ENCODE measurements at regions not wholly inside any gene's neighbourhood (a gene's known extent, or its start where the extent isn't known, plus 50 kb on each side); places are given as distances from the start of the nearest gene placed in this dataset.

GRCh38 chr2:83661711-83662110 is 797.4 kb downstream of the SUCLG1 start:
- Mint-ChIP-seq H3K4me1 (ENCODE audit: low read depth) (no peaks in the 10 kb centered on the region), H3K27me3 (no peaks in the 10 kb centered on the region), H3K27ac (no peak overlapping the region), H3K36me3 (ENCODE audit: low read depth) (no peaks in the 10 kb centered on the region), H3K4me3 (no peak overlapping the region), H3K9me3 (peaks cover 2% of the 10 kb centered on the region)
- no peak for DNase-seq

GRCh38 chr2:83654091-83654611 is 804.9 kb downstream of the SUCLG1 start:
- no peak overlapping the region for H3K27ac Mint-ChIP-seq
- no peak for DNase-seq
- H3K4me3 Mint-ChIP-seq = no peak overlapping the region
- H3K27me3 Mint-ChIP-seq = no peaks in the 10 kb centered on the region
- H3K4me1 Mint-ChIP-seq (ENCODE audit: low read depth) = no peaks in the 10 kb centered on the region
- H3K36me3 Mint-ChIP-seq (ENCODE audit: low read depth) = no peaks in the 10 kb centered on the region
- peaks cover 4% of the 10 kb centered on the region for H3K9me3 Mint-ChIP-seq

- H3K36me3 Mint-ChIP-seq (ENCODE audit: low read depth) = no peaks in the 10 kb centered on the region
- H3K27ac Mint-ChIP-seq = no peak overlapping the region
These were observed 808.2 kb downstream of the SUCLG1 start for GRCh38 chr2:83650898-83651297.

GRCh38 chr2:83650161-83650560 is 808.9 kb downstream of the SUCLG1 start:
- no peak for DNase-seq
- Mint-ChIP-seq H3K27ac (no peak overlapping the region), H3K4me1 (ENCODE audit: low read depth) (no peaks in the 10 kb centered on the region), H3K4me3 (no peak overlapping the region), H3K27me3 (no peaks in the 10 kb centered on the region), H3K36me3 (ENCODE audit: low read depth) (no peaks in the 10 kb centered on the region), H3K9me3 (peaks cover 4% of the 10 kb centered on the region)

More at GRCh38 chr2:83650898-83651297, 808.2 kb downstream of the SUCLG1 start:
- Mint-ChIP-seq H3K4me3 (no peak overlapping the region), H3K9me3 (peaks cover 4% of the 10 kb centered on the region), H3K4me1 (ENCODE audit: low read depth) (no peaks in the 10 kb centered on the region), H3K27me3 (no peaks in the 10 kb centered on the region)
- DNase-seq = no peak

- no peaks in the 10 kb centered on the region for H3K9me3 Mint-ChIP-seq
- H3K4me1 Mint-ChIP-seq (ENCODE audit: low read depth) = no peaks in the 10 kb centered on the region
- H3K36me3 Mint-ChIP-seq (ENCODE audit: low read depth) = no peaks in the 10 kb centered on the region
- no peak overlapping the region for H3K27ac Mint-ChIP-seq
- no peaks in the 10 kb centered on the region for H3K27me3 Mint-ChIP-seq
- H3K4me3 Mint-ChIP-seq = no peak overlapping the region
- no peak for DNase-seq
These were observed 818.6 kb downstream of the SUCLG1 start for GRCh38 chr2:83640506-83640905.

GRCh38 chr2:83633423-83633822 is 825.7 kb downstream of the SUCLG1 start:
- no peaks in the 10 kb centered on the region for H3K36me3 Mint-ChIP-seq (ENCODE audit: low read depth)
- no peaks in the 10 kb centered on the region for H3K27me3 Mint-ChIP-seq
- no peak overlapping the region for H3K27ac Mint-ChIP-seq
- H3K4me3 Mint-ChIP-seq = no peak overlapping the region
- H3K4me1 Mint-ChIP-seq (ENCODE audit: low read depth) = no peaks in the 10 kb centered on the region
- DNase-seq = no peak
- peaks cover 4% of the 10 kb centered on the region for H3K9me3 Mint-ChIP-seq

- Mint-ChIP-seq H3K9me3 (peaks cover 5% of the 10 kb centered on the region), H3K4me3 (no peak overlapping the region), H3K4me1 (ENCODE audit: low read depth) (no peaks in the 10 kb centered on the region), H3K27ac (no peak overlapping the region), H3K36me3 (ENCODE audit: low read depth) (no peaks in the 10 kb centered on the region), H3K27me3 (no peaks in the 10 kb centered on the region)
- DNase-seq = no peak
These were observed 828.7 kb downstream of the SUCLG1 start for GRCh38 chr2:83630351-83630750.

GRCh38 chr2:83615511-83615910 is 843.6 kb downstream of the SUCLG1 start:
- no peak for DNase-seq
- H3K27me3 Mint-ChIP-seq = no peaks in the 10 kb centered on the region
- H3K36me3 Mint-ChIP-seq (ENCODE audit: low read depth) = no peaks in the 10 kb centered on the region
- peaks cover 7% of the 10 kb centered on the region for H3K9me3 Mint-ChIP-seq
- no peak overlapping the region for H3K27ac Mint-ChIP-seq
- H3K4me1 Mint-ChIP-seq (ENCODE audit: low read depth) = no peaks in the 10 kb centered on the region
- no peak overlapping the region for H3K4me3 Mint-ChIP-seq

- Mint-ChIP-seq H3K9me3 (peaks cover 9% of the 10 kb centered on the region), H3K27ac (no peak overlapping the region), H3K4me1 (ENCODE audit: low read depth) (no peaks in the 10 kb centered on the region), H3K36me3 (ENCODE audit: low read depth) (no peaks in the 10 kb centered on the region), H3K4me3 (no peak overlapping the region), H3K27me3 (no peaks in the 10 kb centered on the region)
- no peak for DNase-seq
These were observed 845.9 kb downstream of the SUCLG1 start for GRCh38 chr2:83613178-83613577.

GRCh38 chr2:83602753-83603152 is 856.3 kb downstream of the SUCLG1 start:
- Mint-ChIP-seq H3K27ac (no peak overlapping the region), H3K27me3 (no peaks in the 10 kb centered on the region), H3K9me3 (peaks cover 10% of the 10 kb centered on the region), H3K36me3 (ENCODE audit: low read depth) (no peaks in the 10 kb centered on the region), H3K4me3 (no peak overlapping the region), H3K4me1 (ENCODE audit: low read depth) (no peaks in the 10 kb centered on the region)
- DNase-seq = no peak

GRCh38 chr2:83596592-83597282 is 862.3 kb downstream of the SUCLG1 start:
- no peak overlapping the region for H3K4me3 Mint-ChIP-seq
- H3K27me3 Mint-ChIP-seq = no peaks in the 10 kb centered on the region
- H3K4me1 Mint-ChIP-seq (ENCODE audit: low read depth) = no peaks in the 10 kb centered on the region
- peaks cover 7% of the 10 kb centered on the region for H3K9me3 Mint-ChIP-seq
- DNase-seq = no peak
- no peak overlapping the region for H3K27ac Mint-ChIP-seq
- H3K36me3 Mint-ChIP-seq (ENCODE audit: low read depth) = no peaks in the 10 kb centered on the region

GRCh38 chr2:83595926-83596325 is 863.2 kb downstream of the SUCLG1 start:
- Mint-ChIP-seq H3K9me3 (peaks cover 7% of the 10 kb centered on the region), H3K4me1 (ENCODE audit: low read depth) (no peaks in the 10 kb centered on the region), H3K36me3 (ENCODE audit: low read depth) (no peaks in the 10 kb centered on the region), H3K4me3 (no peak overlapping the region), H3K27me3 (no peaks in the 10 kb centered on the region), H3K27ac (no peak overlapping the region)
- no peak for DNase-seq

- Mint-ChIP-seq H3K36me3 (ENCODE audit: low read depth) (no peaks in the 10 kb centered on the region), H3K27me3 (no peaks in the 10 kb centered on the region), H3K4me1 (ENCODE audit: low read depth) (no peaks in the 10 kb centered on the region), H3K9me3 (peaks cover 7% of the 10 kb centered on the region), H3K4me3 (no peak overlapping the region), H3K27ac (no peak overlapping the region)
- DNase-seq = no peak
These were observed 863.9 kb downstream of the SUCLG1 start for GRCh38 chr2:83595121-83595690.

GRCh38 chr2:83594241-83595120 is 864.6 kb downstream of the SUCLG1 start:
- Mint-ChIP-seq H3K36me3 (ENCODE audit: low read depth) (no peaks in the 10 kb centered on the region), H3K4me3 (no peak overlapping the region), H3K27ac (no peak overlapping the region), H3K27me3 (no peaks in the 10 kb centered on the region), H3K9me3 (peaks cover 6% of the 10 kb centered on the region), H3K4me1 (ENCODE audit: low read depth) (no peaks in the 10 kb centered on the region)
- DNase-seq = no peak

- Mint-ChIP-seq H3K27me3 (no peaks in the 10 kb centered on the region), H3K27ac (no peak overlapping the region), H3K4me1 (ENCODE audit: low read depth) (no peaks in the 10 kb centered on the region), H3K36me3 (ENCODE audit: low read depth) (no peaks in the 10 kb centered on the region), H3K4me3 (no peak overlapping the region), H3K9me3 (peaks cover 5% of the 10 kb centered on the region)
- no peak for DNase-seq
These were observed 871.8 kb downstream of the SUCLG1 start for GRCh38 chr2:83587309-83587708.
